GM21619 (cell line): ENCODE measurements at regions not wholly inside any gene's neighbourhood (a gene's known extent, or its start where the extent isn't known, plus 50 kb on each side); places are given as distances from the start of the nearest gene placed in this dataset.

ENCODE experiments used
- ATAC-seq: cut with Tn5 transposase; IDR thresholded peaks from one replicate; pipeline ENCODE4 v1.9.1; 2021; ENCODE audit not compliant: unreplicated experiment

DNA sequence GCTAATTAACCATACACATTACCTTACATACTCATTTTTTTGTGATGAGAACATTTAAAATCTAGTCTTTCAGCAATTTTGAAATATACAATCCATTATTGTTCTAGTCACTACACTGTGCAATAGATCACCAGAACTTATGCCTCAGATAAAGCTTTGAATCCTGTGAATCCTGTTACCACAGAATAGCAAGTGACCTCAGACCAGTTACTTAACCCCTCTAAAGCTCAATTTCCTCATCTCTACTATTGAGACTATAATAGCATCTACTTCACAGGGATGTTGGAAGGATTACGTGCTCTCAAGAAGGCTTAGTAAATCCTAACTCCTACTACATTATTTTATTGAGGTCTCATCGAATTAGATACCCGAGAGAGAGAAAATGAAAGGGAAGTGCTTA is 60.2 kb upstream of the PIP5K1B start:
- ATAC-seq = no peak

GRCh38 chr9:68648164-68648563 is 56.9 kb upstream of the PIP5K1B start:
- ATAC-seq = no peak

GRCh38 chr9:68648971-68649370 is 56.1 kb upstream of the PIP5K1B start:
- no peak for ATAC-seq

DNA sequence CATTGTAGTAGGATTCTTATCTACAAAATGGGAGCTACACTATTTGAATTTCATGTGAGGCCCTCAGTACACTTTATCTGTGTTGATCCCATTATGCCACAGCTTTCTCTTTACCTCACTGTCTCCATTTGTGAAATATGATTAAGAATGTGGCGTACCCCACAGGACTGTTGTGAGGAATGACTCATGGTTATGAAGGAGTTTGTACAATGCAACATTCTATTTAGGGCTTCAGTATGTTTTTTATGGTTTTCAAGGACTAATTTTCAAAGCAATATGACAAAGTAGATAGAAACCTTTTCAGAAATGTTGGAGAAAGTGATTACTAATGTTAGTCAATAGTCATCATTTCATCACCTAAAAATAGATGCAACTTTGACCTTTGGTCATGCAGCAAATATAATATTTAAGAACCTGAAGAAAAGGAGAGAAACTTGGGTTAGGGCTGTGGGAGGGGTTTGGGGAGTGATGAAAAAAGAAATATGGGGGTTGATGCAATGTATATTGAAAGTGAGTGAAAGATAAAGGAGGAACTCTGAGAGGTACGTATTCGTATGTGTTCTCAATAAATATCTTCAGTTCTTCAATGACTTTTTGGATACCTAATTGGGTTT is 53.7 kb upstream of the PIP5K1B start:
- no peak for ATAC-seq

- ATAC-seq = peak; percentile 81
Observed at GRCh38 chr9:68653141-68653595, 51.9 kb upstream of the PIP5K1B start.

GRCh38 chr9:68654075-68654474 is 51.0 kb upstream of the PIP5K1B start:
- no peak for ATAC-seq
